ENCODE measurements at regions not wholly inside any gene's neighbourhood (a gene's known extent, or its start where the extent isn't known, plus 50 kb on each side); places are given as distances from the start of the nearest gene placed in this dataset.

DNA sequence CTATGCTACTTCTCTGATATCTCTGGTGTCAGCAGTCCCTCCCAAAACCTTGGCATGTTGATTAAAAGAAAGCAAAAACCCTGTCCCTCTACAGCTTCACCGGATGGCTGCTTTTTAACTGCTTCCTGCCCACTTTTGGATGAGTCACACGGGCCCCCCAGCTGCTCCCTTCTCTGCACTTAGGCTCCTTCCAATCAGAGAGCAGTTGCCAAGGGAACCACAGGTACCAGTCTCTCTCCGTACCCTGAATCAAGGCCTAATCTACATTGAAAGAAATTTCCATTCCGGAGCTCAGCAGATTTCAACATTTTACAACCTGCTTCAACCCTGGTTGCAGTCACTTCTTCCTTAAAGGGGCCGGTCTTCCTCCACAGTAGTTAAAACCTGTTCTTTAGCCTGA lies 70.6 kb upstream of the GJB5 start:
- ChIA-PET POLR2A (no interaction called here), CTCF (no interaction called here)
- no peak for FAIRE-seq
- H3K9ac ChIP-seq (replicated peaks; ENCODE audit: extremely low read depth, insufficient read depth, low read length): no peak overlapping the region
- no peak overlapping the region for H3K4me2 ChIP-seq (ENCODE audit: insufficient read depth, low read length)
- no peak overlapping the region for H3K27ac ChIP-seq (ENCODE audit: insufficient read depth, low read depth, low read length)
- no peaks in the 10 kb centered on the region for H3K36me3 ChIP-seq (ENCODE audit: control insufficient read depth in 2 of 2, extremely low read depth in 1 of 2, insufficient read depth in 2 of 2, low read length in 2 of 2)
- H3K79me2 ChIP-seq (ENCODE audit: control insufficient read depth, insufficient read depth, low read length): no peaks in the 10 kb centered on the region
- no peak overlapping the region for H2AFZ ChIP-seq (ENCODE audit: low read depth, low read length)
- DNase-seq (ENCODE audit: low read depth, low spot score): no peak
- TF ChIP-seq POLR2A (IDR thresholded peaks at IDR 0.05; ENCODE audit: low read depth, low read length): no peak
- TF ChIP-seq MAX (IDR thresholded peaks at IDR 0.05; ENCODE audit: insufficient read depth, insufficient read length): no peak
- TF ChIP-seq EZH2 (IDR thresholded peaks at IDR 0.05; ENCODE audit: borderline replicate concordance, low read depth, low read length, severe bottlenecking): no peak
- no peak for TF ChIP-seq GATA2 (IDR thresholded peaks at IDR 0.05; ENCODE audit: insufficient read depth, insufficient read length, low read depth, low read length)
- TF ChIP-seq JUN (IDR thresholded peaks at IDR 0.05; ENCODE audit: borderline replicate concordance, insufficient read depth, insufficient read length, low read depth): no peak
- no peak overlapping the region for H3K4me3 ChIP-seq (replicated peaks in 1 of 3; ENCODE audit: insufficient read depth in 1 of 3, low read depth in 1 of 3, low read length in 3 of 3)
- dilution Hi-C loops (cut with MboI; ENCODE audit: extremely low pct_ligation_motif_present, low sequenced_read_pairs): no loop called here
- no peaks in the 10 kb centered on the region for H3K9me1 ChIP-seq (replicated peaks; ENCODE audit: control insufficient read depth, extremely low read depth, insufficient read depth, low read length)
- no peaks in the 10 kb centered on the region for H3K4me1 ChIP-seq (ENCODE audit: control insufficient read depth, extremely low read depth, insufficient read depth, low read length)
- H3K9me3 ChIP-seq (replicated peaks; ENCODE audit: control insufficient read depth, insufficient read depth, low read length): no peaks in the 10 kb centered on the region
- H4K20me1 ChIP-seq (replicated peaks; ENCODE audit: control insufficient read depth, extremely low read depth, insufficient read depth, low read length): no peaks in the 10 kb centered on the region
- no TSS peak for BruUV-seq (replicated peaks)
- no peaks in the 10 kb centered on the region for H3K27me3 ChIP-seq (ENCODE audit: control insufficient read depth in 2 of 2, insufficient read depth in 2 of 2, low read length in 2 of 2)
- intact Hi-C loops (cut with micrococcal nuclease): no loop called here

DNA sequence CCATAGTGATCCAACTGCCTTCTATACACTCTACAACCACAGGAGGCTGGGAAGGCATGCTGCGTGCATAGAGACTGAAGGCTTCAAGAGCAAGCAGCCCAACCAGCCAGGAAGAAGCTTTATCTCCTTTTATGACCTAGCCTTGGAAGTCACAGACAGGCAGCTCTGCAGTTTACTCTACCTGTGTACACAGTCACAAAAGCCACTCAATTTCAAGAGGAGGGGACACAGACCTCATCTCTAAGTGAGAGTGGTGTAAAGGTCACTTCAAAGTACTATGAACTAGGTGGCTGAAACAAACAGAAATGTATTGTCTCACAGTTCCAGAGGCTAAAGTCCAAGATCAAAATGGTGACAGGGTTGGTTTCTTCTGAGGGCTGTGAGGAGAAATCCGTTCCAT lies 69.6 kb upstream of the GJB5 start:
- no peak overlapping the region for H3K4me3 ChIP-seq (replicated peaks in 1 of 3; ENCODE audit: insufficient read depth in 1 of 3, low read depth in 1 of 3, low read length in 3 of 3)
- H3K9ac ChIP-seq (replicated peaks; ENCODE audit: extremely low read depth, insufficient read depth, low read length): no peak overlapping the region
- H2AFZ ChIP-seq (ENCODE audit: low read depth, low read length): no peak overlapping the region
- no peaks in the 10 kb centered on the region for H3K4me1 ChIP-seq (ENCODE audit: control insufficient read depth, extremely low read depth, insufficient read depth, low read length)
- intact Hi-C loops (cut with micrococcal nuclease): no loop called here
- no peaks in the 10 kb centered on the region for H3K79me2 ChIP-seq (ENCODE audit: control insufficient read depth, insufficient read depth, low read length)
- no peak overlapping the region for H3K27ac ChIP-seq (ENCODE audit: insufficient read depth, low read depth, low read length)
- no peak overlapping the region for H3K4me2 ChIP-seq (ENCODE audit: insufficient read depth, low read length)
- FAIRE-seq: no peak
- no peak for DNase-seq (ENCODE audit: low read depth, low spot score)
- ChIA-PET CTCF (no interaction called here), POLR2A (no interaction called here)
- H3K36me3 ChIP-seq (ENCODE audit: control insufficient read depth in 2 of 2, extremely low read depth in 1 of 2, insufficient read depth in 2 of 2, low read length in 2 of 2): no peaks in the 10 kb centered on the region
- BruUV-seq (replicated peaks): no TSS peak
- no peaks in the 10 kb centered on the region for H3K27me3 ChIP-seq (ENCODE audit: control insufficient read depth in 2 of 2, insufficient read depth in 2 of 2, low read length in 2 of 2)
- TF ChIP-seq EZH2 (IDR thresholded peaks at IDR 0.05; ENCODE audit: borderline replicate concordance, low read depth, low read length, severe bottlenecking): no peak
- TF ChIP-seq MAX (IDR thresholded peaks at IDR 0.05; ENCODE audit: insufficient read depth, insufficient read length): no peak
- TF ChIP-seq JUN (IDR thresholded peaks at IDR 0.05; ENCODE audit: borderline replicate concordance, insufficient read depth, insufficient read length, low read depth): no peak
- no peak for TF ChIP-seq GATA2 (IDR thresholded peaks at IDR 0.05; ENCODE audit: insufficient read depth, insufficient read length, low read depth, low read length)
- no peak for TF ChIP-seq MYC (IDR thresholded peaks at IDR 0.05; ENCODE audit: low read depth, low read length)
- TF ChIP-seq, protein P1, sequence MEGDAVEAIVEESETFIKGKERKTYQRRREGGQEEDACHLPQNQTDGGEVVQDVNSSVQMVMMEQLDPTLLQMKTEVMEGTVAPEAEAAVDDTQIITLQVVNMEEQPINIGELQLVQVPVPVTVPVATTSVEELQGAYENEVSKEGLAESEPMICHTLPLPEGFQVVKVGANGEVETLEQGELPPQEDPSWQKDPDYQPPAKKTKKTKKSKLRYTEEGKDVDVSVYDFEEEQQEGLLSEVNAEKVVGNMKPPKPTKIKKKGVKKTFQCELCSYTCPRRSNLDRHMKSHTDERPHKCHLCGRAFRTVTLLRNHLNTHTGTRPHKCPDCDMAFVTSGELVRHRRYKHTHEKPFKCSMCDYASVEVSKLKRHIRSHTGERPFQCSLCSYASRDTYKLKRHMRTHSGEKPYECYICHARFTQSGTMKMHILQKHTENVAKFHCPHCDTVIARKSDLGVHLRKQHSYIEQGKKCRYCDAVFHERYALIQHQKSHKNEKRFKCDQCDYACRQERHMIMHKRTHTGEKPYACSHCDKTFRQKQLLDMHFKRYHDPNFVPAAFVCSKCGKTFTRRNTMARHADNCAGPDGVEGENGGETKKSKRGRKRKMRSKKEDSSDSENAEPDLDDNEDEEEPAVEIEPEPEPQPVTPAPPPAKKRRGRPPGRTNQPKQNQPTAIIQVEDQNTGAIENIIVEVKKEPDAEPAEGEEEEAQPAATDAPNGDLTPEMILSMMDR (IDR thresholded peaks at IDR 0.05; ENCODE audit: extremely low read depth in 1 of 2, insufficient read depth in 1 of 2, low read depth in 1 of 2, low read length in 2 of 2): no peak
- no peak for TF ChIP-seq FOS (IDR thresholded peaks at IDR 0.05; ENCODE audit: borderline replicate concordance, insufficient read depth, low read length)
- no peak for TF ChIP-seq POLR2AphosphoS5 (IDR thresholded peaks at IDR 0.05; ENCODE audit: insufficient read depth, low read depth, low read length)
- no peak for TF ChIP-seq POLR2A (IDR thresholded peaks at IDR 0.05; ENCODE audit: low read depth, low read length)
- H3K9me1 ChIP-seq (replicated peaks; ENCODE audit: control insufficient read depth, extremely low read depth, insufficient read depth, low read length): no peaks in the 10 kb centered on the region
- H3K9me3 ChIP-seq (replicated peaks; ENCODE audit: control insufficient read depth, insufficient read depth, low read length): no peaks in the 10 kb centered on the region
- no peaks in the 10 kb centered on the region for H4K20me1 ChIP-seq (replicated peaks; ENCODE audit: control insufficient read depth, extremely low read depth, insufficient read depth, low read length)
- dilution Hi-C loops (cut with MboI; ENCODE audit: extremely low pct_ligation_motif_present, low sequenced_read_pairs): no loop called here

Measured in endothelial cell of umbilical vein (primary cell).